Myocyte (in vitro differentiated cells): ENCODE measurements at regions not wholly inside any gene's neighbourhood (a gene's known extent, or its start where the extent isn't known, plus 50 kb on each side); places are given as distances from the start of the nearest gene placed in this dataset.
A peak's percentile ranks its signal among the peaks of the same experiment; 100 is the strongest.

Experiments
- DNase-seq: peaks from one replicate; pipeline ENCODE4 v3.0.0-alpha.2; 2012; ENCODE audit warnings: low read depth

GRCh38 chr2:187934236-187934635 is 357.4 kb upstream of the GULP1 start:
- DNase-seq, result peak; percentile 58

- DNase-seq, result no peak
These were observed 357.0 kb upstream of the GULP1 start for GRCh38 chr2:187934692-187935091.

GRCh38 chr2:187935126-187935525 is 356.5 kb upstream of the GULP1 start:
- no peak for DNase-seq

- DNase-seq, result no peak
These were observed 355.4 kb upstream of the GULP1 start for GRCh38 chr2:187936228-187936627.

- DNase-seq, result no peak
These were observed 352.5 kb upstream of the GULP1 start for GRCh38 chr2:187939180-187939579.

GRCh38 chr2:187942876-187943275 is 348.8 kb upstream of the GULP1 start:
- DNase-seq, result no peak

- DNase-seq, result no peak
These were observed 347.8 kb upstream of the GULP1 start for GRCh38 chr2:187943772-187944369.

GRCh38 chr2:187949859-187950258 is 341.8 kb upstream of the GULP1 start:
- no peak for DNase-seq

GRCh38 chr2:187951470-187952218 is 340.0 kb upstream of the GULP1 start:
- no peak for DNase-seq

GRCh38 chr2:187956906-187957534 is 334.7 kb upstream of the GULP1 start:
- no peak for DNase-seq

- no peak for DNase-seq
These were observed 331.9 kb upstream of the GULP1 start for GRCh38 chr2:187959821-187960220.

GRCh38 chr2:187962538-187962937 is 329.1 kb upstream of the GULP1 start:
- DNase-seq, result no peak

GRCh38 chr2:187964746-187965145 is 326.9 kb upstream of the GULP1 start:
- DNase-seq, result no peak

- no peak for DNase-seq
These were observed 324.8 kb upstream of the GULP1 start for GRCh38 chr2:187966924-187967323.

GRCh38 chr2:187971893-187972292 is 319.8 kb upstream of the GULP1 start:
- DNase-seq, result no peak

GRCh38 chr2:187976259-187976985 is 315.3 kb upstream of the GULP1 start:
- peak; percentile 20 for DNase-seq

GRCh38 chr2:187976986-187977333 is 314.7 kb upstream of the GULP1 start:
- no peak for DNase-seq

GRCh38 chr2:187978356-187978755 is 313.3 kb upstream of the GULP1 start:
- DNase-seq, result no peak

GRCh38 chr2:187982668-187983067 is 309.0 kb upstream of the GULP1 start:
- peak; percentile 96 for DNase-seq

GRCh38 chr2:187985195-187985594 is 306.5 kb upstream of the GULP1 start:
- no peak for DNase-seq

- no peak for DNase-seq
These were observed 305.8 kb upstream of the GULP1 start for GRCh38 chr2:187985923-187986322.
